MM.1S (cell line): ENCODE measurements at regions not wholly inside any gene's neighbourhood (a gene's known extent, or its start where the extent isn't known, plus 50 kb on each side); places are given as distances from the start of the nearest gene placed in this dataset.

Source experiments
- EZH2phosphoT487 ChIP-seq: fragments of 300-600 bp; sonication (generic); IDR thresholded peaks from 2 replicates; pipeline ENCODE4 v1.6.1; 2018; ENCODE audit warnings: antibody characterized with exemption, low read length
- TF ChIP-seq, protein P1 (sequence below): fragments of 300-600 bp; sonication (generic); IDR thresholded peaks from 2 replicates; pipeline ENCODE4 v1.5.1; 2016; ENCODE audit warnings: antibody characterized with exemption, low read length, mixed read lengths

DNA sequence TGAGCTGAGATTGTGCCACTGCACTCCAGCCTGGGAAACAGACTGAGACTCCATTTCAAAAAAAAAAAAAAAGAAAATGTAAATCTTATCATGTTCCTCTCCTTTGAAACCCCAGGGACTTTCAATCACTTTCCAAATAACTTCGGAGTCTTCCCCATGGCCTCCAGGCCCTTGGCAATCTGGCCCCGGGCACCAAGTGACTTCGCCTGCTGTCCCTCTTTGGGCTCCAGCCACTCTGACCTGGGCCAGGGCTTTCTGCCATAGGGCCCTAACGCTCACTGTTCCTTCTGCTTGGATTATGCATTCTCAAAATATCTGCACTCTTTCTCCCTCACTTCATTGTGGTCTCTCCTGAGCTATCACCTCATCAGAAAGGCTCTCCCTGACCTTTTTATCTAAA, 260.9 kb downstream of the KLF13 start:
- TF ChIP-seq, protein P1, sequence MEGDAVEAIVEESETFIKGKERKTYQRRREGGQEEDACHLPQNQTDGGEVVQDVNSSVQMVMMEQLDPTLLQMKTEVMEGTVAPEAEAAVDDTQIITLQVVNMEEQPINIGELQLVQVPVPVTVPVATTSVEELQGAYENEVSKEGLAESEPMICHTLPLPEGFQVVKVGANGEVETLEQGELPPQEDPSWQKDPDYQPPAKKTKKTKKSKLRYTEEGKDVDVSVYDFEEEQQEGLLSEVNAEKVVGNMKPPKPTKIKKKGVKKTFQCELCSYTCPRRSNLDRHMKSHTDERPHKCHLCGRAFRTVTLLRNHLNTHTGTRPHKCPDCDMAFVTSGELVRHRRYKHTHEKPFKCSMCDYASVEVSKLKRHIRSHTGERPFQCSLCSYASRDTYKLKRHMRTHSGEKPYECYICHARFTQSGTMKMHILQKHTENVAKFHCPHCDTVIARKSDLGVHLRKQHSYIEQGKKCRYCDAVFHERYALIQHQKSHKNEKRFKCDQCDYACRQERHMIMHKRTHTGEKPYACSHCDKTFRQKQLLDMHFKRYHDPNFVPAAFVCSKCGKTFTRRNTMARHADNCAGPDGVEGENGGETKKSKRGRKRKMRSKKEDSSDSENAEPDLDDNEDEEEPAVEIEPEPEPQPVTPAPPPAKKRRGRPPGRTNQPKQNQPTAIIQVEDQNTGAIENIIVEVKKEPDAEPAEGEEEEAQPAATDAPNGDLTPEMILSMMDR = no peak
- TF ChIP-seq EZH2phosphoT487 = no peak
